OCI-LY1 (cell line): ENCODE measurements at regions not wholly inside any gene's neighbourhood (a gene's known extent, or its start where the extent isn't known, plus 50 kb on each side); places are given as distances from the start of the nearest gene placed in this dataset.

ENCODE experiments used
- H2AFZ ChIP-seq: fragments of 200-600 bp; sonication (generic), shearing (Covaris generic); 2 replicates; pipeline ENCODE4 v1.6.0; 2014; ENCODE audit warnings: antibody characterized with exemption, mild to moderate bottlenecking, low read length
- H3F3A ChIP-seq: fragments of 200-600 bp; sonication (generic), shearing (Covaris generic); 2 replicates; pipeline ENCODE4 v1.6.0; 2014; ENCODE audit warnings: mild to moderate bottlenecking, antibody characterized with exemption, low read length, moderate library complexity; ENCODE audit not compliant: insufficient read depth
- H3K27ac ChIP-seq: fragments of 200-600 bp; sonication (generic); 2 replicates; pipeline ENCODE4 v1.5.1; 2014; ENCODE audit warnings: low read length, mixed run types, mild to moderate bottlenecking, low read depth; ENCODE audit not compliant: poor library complexity, severe bottlenecking
- H3K27me3 ChIP-seq: fragments of 200-600 bp; sonication (generic); 2 replicates; pipeline ENCODE4 v1.6.0; 2014; ENCODE audit warnings: antibody characterized with exemption, mild to moderate bottlenecking, low read length, moderate library complexity; ENCODE audit not compliant: insufficient read depth
- H3K36me3 ChIP-seq: fragments of 200-600 bp; sonication (generic); 2 replicates; pipeline ENCODE4 v1.6.1; 2014; ENCODE audit warnings: mild to moderate bottlenecking, antibody characterized with exemption, low read length, moderate library complexity, mixed read lengths; ENCODE audit not compliant: insufficient read depth
- H3K4me1 ChIP-seq: fragments of 200-600 bp; sonication (generic); 2 replicates; pipeline ENCODE4 v1.5.1; 2014; ENCODE audit warnings: mild to moderate bottlenecking, low read length, moderate library complexity; ENCODE audit not compliant: insufficient read depth, severe bottlenecking
- H3K4me2 ChIP-seq: fragments of 200-600 bp; sonication (generic), shearing (Covaris generic); 2 replicates; pipeline ENCODE4 v1.6.1; 2014; ENCODE audit warnings: low read length
- H3K4me3 ChIP-seq: fragments of 200-600 bp; sonication (generic); 2 replicates; pipeline ENCODE4 v1.5.1; 2014; ENCODE audit warnings: low read length, low read depth, mild to moderate bottlenecking, mixed read lengths; ENCODE audit not compliant: poor library complexity, severe bottlenecking
- H3K79me2 ChIP-seq: fragments of 200-600 bp; shearing (Covaris generic); 2 replicates; pipeline ENCODE4 v1.6.1; 2016; ENCODE audit warnings: mixed run types, low read length, mixed read lengths; ENCODE audit not compliant: insufficient read depth
- H3K9ac ChIP-seq: fragments of 200-600 bp; sonication (generic), shearing (Covaris generic); 2 replicates; pipeline ENCODE4 v1.6.1; 2014; ENCODE audit warnings: mild to moderate bottlenecking, low read length, mixed read lengths
- H3K9me2 ChIP-seq: fragments of 200-600 bp; sonication (generic), shearing (Covaris generic); 2 replicates; pipeline ENCODE4 v1.6.1; 2014; ENCODE audit warnings: low read depth, mild to moderate bottlenecking, low read length, mixed read lengths
- H3K9me3 ChIP-seq: fragments of 200-600 bp; shearing (Covaris generic); 2 replicates; pipeline ENCODE4 v1.6.1; 2014; ENCODE audit warnings: low read length, mixed read lengths
- H4K20me1 ChIP-seq: fragments of 200-600 bp; sonication (generic), shearing (Covaris generic); 2 replicates; pipeline ENCODE4 v1.6.0; 2016; ENCODE audit warnings: mild to moderate bottlenecking, low read length; ENCODE audit not compliant: insufficient read depth
- CTCF ChIP-seq: fragments of 200-600 bp; sonication (generic), shearing (Covaris generic); IDR thresholded peaks from 2 replicates; pipeline ENCODE4 v1.5.1; 2017; ENCODE audit warnings: mild to moderate bottlenecking, antibody characterized with exemption, low read length, moderate library complexity, mixed read lengths
- EZH2 ChIP-seq: fragments of 200-600 bp; sonication (generic), shearing (Covaris generic); IDR thresholded peaks from 2 replicates; pipeline ENCODE4 v1.8.0; 2017; ENCODE audit warnings: borderline replicate concordance, mixed run types, mild to moderate bottlenecking, antibody characterized with exemption, low read length, moderate library complexity, mixed read lengths

DNA sequence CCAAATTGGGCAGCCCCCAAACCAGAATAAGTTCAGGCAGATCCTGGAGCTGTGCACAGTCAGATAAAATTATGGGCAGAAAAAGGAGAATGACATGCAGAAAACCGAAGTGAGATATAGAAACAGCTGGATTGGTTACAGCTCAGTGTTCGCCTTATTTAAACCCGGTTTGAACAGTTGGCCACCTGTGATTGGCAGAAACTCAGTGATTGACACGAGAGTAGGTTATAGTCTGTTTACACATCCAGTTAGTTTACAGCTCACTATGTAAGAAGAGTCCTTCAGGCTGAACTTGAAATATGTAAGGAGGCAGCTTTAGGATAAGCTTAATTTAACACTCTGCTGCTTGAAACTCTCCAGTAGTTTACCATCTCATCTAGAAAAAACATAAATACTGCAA, 271.6 kb upstream of the ARRDC4 start:
- Histone ChIP-seq H3K4me1 (no peaks in the 10 kb centered on the region), H3K27me3 (no peaks in the 10 kb centered on the region), H2AFZ (no peak overlapping the region), H3K79me2 (no peaks in the 10 kb centered on the region), H3K4me3 (no peak overlapping the region), H3K4me2 (no peak overlapping the region), H3K9me3 (no peaks in the 10 kb centered on the region), H3K36me3 (no peaks in the 10 kb centered on the region), H3K9me2 (no peaks in the 10 kb centered on the region), H3K27ac (no peak overlapping the region), H4K20me1 (no peaks in the 10 kb centered on the region), H3F3A (no peaks in the 10 kb centered on the region), H3K9ac (no peak overlapping the region)
- TF ChIP-seq EZH2 (no peak), CTCF (no peak)

DNA sequence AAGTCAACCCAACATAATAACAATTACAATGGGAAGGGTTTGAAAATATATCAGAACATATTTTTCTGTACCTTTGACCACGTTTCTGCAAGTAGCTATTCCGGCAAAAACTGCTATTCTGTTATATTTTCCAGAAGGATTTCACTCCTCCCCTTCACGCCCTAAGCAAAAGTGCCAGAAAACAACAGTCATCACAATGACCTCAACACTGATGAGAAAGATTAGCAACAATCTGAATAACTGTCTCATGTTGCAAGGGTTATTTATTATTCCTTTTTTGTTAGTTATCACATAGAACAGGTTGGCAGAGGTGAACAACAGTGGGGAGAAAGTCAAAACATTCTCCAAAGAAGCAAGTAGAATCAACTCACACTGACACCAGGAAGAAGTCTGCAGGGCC, 269.4 kb upstream of the ARRDC4 start:
- Histone ChIP-seq H4K20me1 (no peaks in the 10 kb centered on the region), H3K4me2 (no peak overlapping the region), H3F3A (no peaks in the 10 kb centered on the region), H3K4me1 (no peaks in the 10 kb centered on the region), H2AFZ (no peak overlapping the region), H3K9me3 (no peaks in the 10 kb centered on the region), H3K27ac (no peak overlapping the region), H3K36me3 (no peaks in the 10 kb centered on the region), H3K27me3 (no peaks in the 10 kb centered on the region; the same call in 1 of the 2 replicates), H3K4me3 (no peak overlapping the region), H3K9me2 (no peaks in the 10 kb centered on the region), H3K79me2 (no peaks in the 10 kb centered on the region), H3K9ac (no peak overlapping the region)
- no peak for TF ChIP-seq EZH2
- no peak for TF ChIP-seq CTCF

DNA sequence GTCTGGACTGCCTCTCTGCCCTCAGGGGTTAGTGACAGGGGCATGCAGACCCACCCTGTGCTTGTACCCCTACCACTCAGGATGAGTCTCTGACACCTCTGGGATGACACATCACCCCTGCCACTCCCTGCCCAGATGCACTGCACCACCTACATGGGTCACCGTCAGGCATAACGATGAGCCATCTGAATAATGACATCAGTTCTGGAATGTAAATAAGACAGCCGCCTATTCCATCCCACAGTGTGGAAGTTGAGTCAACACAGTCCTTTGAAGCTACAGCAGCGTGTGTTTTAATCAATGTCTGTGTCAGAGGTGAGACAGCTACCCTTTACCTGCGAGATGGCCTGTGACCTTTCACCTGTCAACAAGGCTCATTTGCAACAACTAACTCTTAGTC, 268.7 kb upstream of the ARRDC4 start:
- Histone ChIP-seq H3K4me3 (no peak overlapping the region), H3K36me3 (no peaks in the 10 kb centered on the region), H3K4me2 (no peak overlapping the region), H3K9me2 (no peaks in the 10 kb centered on the region), H3K4me1 (no peaks in the 10 kb centered on the region), H4K20me1 (no peaks in the 10 kb centered on the region), H2AFZ (no peak overlapping the region), H3K27ac (no peak overlapping the region), H3K79me2 (no peaks in the 10 kb centered on the region), H3K9ac (no peak overlapping the region), H3F3A (no peaks in the 10 kb centered on the region), H3K9me3 (no peaks in the 10 kb centered on the region), H3K27me3 (no peaks in the 10 kb centered on the region; the same call in 1 of the 2 replicates)
- TF ChIP-seq CTCF (no peak), EZH2 (no peak)
